NCI-H2107 treated with DMSO at 0.1 percent for 48 hours (cell line): ENCODE measurements at regions not wholly inside any gene's neighbourhood (a gene's known extent, or its start where the extent isn't known, plus 50 kb on each side); places are given as distances from the start of the nearest gene placed in this dataset.

Experiments
- DNase-seq: peaks from one replicate; lab custom pipeline; 2025; ENCODE audit not compliant: unreplicated experiment; lab: John Stamatoyannopoulos, UW

DNA sequence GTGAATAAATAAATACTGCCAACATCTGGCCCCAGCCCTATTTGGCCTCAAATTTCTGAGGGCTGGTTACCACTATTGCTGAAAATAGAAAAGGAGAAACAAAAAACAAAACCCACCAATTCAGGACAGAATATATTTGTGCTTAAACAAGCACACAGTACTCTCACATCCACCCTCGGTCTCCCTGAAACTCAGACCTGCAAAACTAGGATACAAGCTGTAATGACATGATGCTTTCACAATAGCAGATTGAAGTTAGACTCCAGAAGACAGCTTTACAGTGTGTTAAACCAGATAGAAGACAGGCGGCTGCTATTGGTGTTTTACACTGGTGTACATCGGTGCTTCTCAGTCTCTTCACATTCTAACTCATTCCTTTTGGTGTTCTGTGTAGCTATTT is 214.9 kb upstream of the DMRT1 start:
- no peak for DNase-seq

DNA sequence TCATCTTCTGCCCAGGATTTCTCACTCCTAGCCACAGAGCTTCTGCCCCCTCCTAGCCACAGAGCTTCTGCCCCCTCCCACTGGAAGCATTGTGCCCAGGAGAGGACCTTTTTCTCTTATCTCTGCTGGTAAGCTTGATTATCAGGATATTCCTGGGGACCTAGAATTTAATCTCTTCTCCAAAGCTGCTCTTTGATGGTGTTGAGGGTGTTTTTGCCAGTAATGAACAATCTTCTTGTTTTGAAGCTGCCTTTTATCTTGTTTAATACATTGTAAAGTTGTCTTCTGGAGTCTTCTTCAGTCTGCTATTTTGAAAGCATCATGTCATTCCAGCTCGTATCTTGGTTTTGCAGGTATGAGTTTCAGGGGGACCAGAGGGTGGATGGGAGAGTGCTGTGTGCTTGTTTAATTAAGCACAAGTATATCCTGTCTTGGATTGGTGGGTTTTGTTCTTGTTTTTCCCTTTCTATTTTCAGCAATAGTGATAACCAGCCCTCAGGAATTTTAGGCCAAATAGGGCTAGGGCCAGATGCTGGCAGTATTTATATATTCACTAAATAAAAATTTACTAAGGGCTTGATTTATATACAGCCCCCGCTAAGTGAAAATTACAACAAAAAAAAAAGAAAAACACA is 214.0 kb upstream of the DMRT1 start:
- DNase-seq, result no peak

- DNase-seq, result no peak
Observed at GRCh38 chr9:629146-629545, 212.4 kb upstream of the DMRT1 start.

- no peak for DNase-seq
Observed at GRCh38 chr9:630817-631216, 210.7 kb upstream of the DMRT1 start.

GRCh38 chr9:631596-631995 is 209.9 kb upstream of the DMRT1 start:
- DNase-seq, result no peak

- no peak for DNase-seq
Observed at GRCh38 chr9:633461-633860, 208.0 kb upstream of the DMRT1 start.

DNA sequence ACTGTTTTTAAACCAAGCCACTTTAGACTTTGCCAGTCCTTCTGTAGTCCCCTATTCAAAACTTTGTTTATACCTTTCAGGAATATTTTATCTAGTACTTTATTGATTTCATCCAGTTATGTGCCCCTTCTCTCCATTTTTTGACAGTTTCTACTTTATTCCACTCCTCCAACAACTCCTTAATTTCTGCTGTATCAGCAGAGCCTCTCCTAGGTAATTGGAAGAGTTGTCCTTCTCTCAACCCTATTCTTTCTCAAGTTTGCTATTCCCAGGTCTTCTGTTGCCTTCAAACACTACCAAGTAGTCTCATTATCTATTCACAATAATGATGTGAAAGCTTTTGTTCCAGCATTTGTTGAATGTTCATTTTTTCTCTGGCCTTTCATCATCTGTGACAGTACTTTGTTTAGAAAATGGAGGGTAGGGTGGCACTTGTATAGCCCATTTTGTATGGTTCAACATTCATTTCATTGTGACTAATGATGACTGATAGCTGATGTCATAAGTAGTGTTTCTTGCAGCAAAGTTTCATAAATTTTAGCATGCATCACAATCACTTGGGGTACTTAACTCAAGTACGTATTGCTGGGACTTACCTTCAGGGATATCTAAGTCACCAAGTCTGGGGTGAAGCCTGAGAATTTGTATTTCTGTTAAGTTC is 204.4 kb upstream of the DMRT1 start:
- DNase-seq, result no peak

- DNase-seq, result no peak
Observed at GRCh38 chr9:638152-638551, 203.3 kb upstream of the DMRT1 start.

DNA sequence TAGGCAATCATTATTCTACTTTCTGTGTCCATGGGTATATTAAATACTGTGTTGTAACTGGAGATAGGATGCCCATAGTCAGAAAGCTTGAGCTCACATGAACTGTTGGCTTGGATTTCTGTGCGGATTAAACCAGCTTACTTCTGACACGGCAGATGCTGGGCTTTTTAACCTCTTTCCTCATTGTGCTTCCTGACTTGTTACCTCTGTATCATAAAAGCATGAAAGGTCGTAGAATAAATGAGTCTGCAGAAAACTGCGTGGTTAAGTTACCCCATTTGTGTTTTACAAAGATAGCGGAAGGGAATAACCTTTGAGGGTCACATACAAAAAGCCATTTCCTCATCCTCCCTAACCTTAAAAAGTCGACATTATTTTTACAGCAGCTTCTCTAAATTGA is 199.5 kb upstream of the DMRT1 start:
- no peak for DNase-seq

DNA sequence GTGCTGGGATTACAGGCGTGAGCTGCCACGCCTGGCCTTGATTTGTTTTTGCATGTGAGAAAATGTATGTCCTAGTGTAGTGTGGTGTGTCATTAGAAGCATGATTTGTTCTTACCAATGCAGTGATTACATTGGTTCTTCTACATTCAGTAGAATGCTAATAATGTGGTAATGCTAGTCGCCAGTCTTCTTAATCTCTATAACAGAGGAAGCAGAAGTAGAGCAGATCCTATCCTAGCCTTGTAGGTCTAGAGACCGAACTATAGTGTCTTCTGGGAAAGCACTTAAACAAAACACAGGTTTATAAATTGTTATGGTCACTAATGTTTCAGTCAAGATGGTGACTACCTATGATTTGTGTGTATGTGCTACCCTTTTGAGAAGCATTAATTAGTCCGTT is 197.5 kb upstream of the DMRT1 start:
- DNase-seq, result no peak

DNA sequence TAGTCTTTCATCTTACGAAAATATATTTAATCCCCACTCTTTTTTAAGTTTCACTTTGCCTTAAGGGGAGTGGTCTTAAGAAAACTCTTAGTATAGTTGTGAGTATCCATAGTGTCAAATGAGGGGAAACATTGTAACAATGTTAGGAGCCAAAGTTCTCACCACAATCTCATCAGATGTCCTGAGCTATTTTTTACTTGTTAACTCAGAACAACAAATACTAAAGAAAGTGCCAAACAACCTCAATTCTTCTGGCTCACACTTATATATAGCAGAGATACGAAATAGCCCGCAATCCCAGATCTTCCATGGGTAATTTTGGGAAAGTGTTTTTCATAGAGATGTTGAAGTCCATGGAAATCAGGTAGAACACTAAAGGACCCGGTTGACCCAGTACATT is 194.0 kb upstream of the DMRT1 start:
- DNase-seq, result no peak

GRCh38 chr9:649128-650074 is 192.1 kb upstream of the DMRT1 start:
- no peak for DNase-seq

DNA sequence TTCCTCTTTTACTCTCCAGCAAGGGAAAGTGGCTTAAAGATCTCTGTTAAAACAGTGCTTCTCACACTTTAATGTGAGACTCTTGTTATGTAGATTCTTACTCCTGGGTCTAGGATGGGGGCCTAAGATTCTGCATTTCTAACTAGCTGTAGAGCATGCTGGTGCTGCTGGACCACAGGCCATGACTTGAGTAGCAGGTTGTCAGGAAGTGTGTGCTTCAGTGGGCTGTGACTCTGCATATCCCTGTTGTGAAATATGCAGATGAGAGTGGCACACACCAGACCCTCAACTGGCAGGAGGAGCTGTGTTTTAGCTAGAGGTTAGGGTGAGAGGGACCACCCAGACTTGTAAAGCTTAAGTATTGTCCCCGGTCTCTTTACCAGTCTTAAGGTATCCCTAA is 191.1 kb upstream of the DMRT1 start:
- DNase-seq, result no peak

GRCh38 chr9:651371-651770 is 190.1 kb upstream of the DMRT1 start:
- no peak for DNase-seq

- no peak for DNase-seq
Observed at GRCh38 chr9:652914-653313, 188.6 kb upstream of the DMRT1 start.

DNA sequence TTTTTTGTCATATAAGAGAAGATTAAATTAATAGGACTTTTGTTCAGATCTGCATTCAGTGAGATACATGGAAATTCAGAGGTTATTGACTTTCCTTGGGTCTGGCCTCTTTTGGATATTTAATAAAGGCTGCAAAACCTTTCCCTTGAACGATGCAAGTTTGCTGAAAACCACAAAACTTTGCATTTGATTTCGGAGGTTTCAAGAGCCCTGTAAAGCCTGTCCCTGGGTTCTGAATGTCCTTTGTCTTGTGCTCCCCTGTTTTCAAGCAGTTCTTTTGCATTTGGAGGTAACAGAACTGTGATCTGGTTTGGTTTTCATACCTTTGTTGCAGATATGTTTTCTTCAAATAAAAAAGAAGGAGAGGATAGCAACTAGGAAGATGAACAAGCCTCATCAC is 188.1 kb upstream of the DMRT1 start:
- DNase-seq, result no peak

GRCh38 chr9:653856-654387 is 187.6 kb upstream of the DMRT1 start:
- no peak for DNase-seq

DNA sequence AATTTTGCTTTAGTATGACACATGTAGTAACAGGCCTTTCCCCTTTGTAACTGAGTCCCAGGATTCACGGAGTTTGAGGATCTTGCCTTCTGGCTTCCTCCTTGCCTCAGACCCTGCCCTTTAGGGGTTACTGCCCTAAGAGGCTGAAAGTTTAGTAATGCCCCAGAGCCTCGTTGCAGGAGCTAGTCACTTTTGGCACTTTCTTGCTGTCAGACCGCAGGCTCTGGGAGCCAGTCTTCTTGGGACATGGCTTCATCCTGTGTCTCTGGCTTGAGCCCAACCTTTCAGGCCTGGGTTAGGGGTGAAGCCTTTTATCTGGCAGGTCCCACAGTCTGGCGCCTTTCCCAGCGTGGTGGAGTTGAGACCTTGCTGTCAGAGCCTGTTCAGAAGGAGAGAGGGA is 185.6 kb upstream of the DMRT1 start:
- no peak for DNase-seq

DNA sequence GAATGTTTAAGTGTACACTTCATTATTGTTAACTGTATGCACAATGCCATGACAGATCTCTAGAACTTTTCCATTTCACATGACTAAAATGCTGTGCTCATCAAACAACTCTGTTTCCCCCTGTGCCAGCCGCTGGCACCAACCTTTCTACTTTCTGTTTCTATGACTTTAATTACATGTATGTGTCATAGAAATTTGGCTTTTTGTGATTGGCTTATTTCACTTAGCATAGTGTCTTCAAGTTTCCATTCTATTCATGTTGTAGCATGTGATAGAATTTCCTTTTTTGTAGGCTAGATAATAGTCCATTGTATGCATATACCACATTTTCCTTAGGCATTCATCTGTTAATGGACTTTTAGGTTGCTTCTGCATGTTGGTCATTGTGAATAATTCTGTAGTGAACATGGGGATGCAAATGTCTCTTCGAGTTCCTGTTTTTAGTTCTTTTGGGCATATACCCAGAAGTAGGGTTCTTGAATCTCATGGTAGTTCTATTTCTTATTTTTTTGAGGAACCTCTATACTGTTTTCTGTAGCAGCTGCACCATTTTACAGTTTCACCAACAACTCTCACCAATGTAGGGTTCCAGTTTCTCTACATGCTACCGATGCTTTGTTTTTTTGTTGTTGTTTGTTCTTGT is 184.4 kb upstream of the DMRT1 start:
- no peak for DNase-seq

GRCh38 chr9:659286-659685 is 182.2 kb upstream of the DMRT1 start:
- DNase-seq, result no peak

GRCh38 chr9:660227-660626 is 181.3 kb upstream of the DMRT1 start:
- DNase-seq, result no peak
